ENCODE measurements at regions not wholly inside any gene's neighbourhood (a gene's known extent, or its start where the extent isn't known, plus 50 kb on each side); places are given as distances from the start of the nearest gene placed in this dataset.
"Not testable (repeated sequence)": the region's sequence is repeated elsewhere in the genome, so short reads cannot be mapped to it uniquely, and the experiment has no call there.

DNA sequence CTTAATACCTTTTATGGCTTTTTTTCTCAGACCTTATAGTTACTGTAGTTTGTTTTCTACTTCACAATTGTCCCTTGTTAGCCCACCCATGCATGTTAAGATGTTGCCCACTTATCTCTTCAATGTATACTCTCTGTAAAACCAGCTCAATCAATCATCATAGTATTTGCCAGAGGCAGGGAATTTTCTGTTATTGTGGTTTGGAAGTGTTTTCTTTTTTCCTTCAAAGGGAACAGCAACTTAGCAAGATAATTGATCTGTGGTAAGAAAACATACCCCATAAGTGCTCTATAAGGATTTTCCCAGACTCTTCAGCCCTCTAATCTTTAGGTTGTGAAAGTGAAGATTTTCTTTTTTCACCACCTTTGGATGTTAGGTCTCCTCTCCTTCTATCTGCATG is 76.7 kb upstream of the SYT9 start:
- no peaks in the 10 kb centered on the region for H3K9me3 ChIP-seq (ENCODE audit: low read depth, low read length)
- TF ChIP-seq, protein P1, sequence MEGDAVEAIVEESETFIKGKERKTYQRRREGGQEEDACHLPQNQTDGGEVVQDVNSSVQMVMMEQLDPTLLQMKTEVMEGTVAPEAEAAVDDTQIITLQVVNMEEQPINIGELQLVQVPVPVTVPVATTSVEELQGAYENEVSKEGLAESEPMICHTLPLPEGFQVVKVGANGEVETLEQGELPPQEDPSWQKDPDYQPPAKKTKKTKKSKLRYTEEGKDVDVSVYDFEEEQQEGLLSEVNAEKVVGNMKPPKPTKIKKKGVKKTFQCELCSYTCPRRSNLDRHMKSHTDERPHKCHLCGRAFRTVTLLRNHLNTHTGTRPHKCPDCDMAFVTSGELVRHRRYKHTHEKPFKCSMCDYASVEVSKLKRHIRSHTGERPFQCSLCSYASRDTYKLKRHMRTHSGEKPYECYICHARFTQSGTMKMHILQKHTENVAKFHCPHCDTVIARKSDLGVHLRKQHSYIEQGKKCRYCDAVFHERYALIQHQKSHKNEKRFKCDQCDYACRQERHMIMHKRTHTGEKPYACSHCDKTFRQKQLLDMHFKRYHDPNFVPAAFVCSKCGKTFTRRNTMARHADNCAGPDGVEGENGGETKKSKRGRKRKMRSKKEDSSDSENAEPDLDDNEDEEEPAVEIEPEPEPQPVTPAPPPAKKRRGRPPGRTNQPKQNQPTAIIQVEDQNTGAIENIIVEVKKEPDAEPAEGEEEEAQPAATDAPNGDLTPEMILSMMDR (IDR thresholded peaks at IDR 0.05; ENCODE audit: extremely low read depth, low read depth, low read length) = no peak
- no peak overlapping the region for H3K4me3 ChIP-seq (ENCODE audit: insufficient read depth, low read length)
- no peak overlapping the region for H3K4me2 ChIP-seq (ENCODE audit: insufficient read depth, low read length)
- H3K79me2 ChIP-seq (ENCODE audit: insufficient read depth, low read length) = no peaks in the 10 kb centered on the region
- no peaks in the 10 kb centered on the region for H4K20me1 ChIP-seq (ENCODE audit: insufficient read depth, low read length)
- no peaks in the 10 kb centered on the region for H3K36me3 ChIP-seq (ENCODE audit: insufficient read depth, low read length)
- H3K27me3 ChIP-seq (ENCODE audit: insufficient read depth, low read length) = no peaks in the 10 kb centered on the region
- H2AFZ ChIP-seq (ENCODE audit: low read length) = no peak overlapping the region
- no peaks in the 10 kb centered on the region for H3K4me1 ChIP-seq (ENCODE audit: insufficient read depth, low read length)
- H3K27ac ChIP-seq (ENCODE audit: low read depth, low read length) = no peak overlapping the region
- DNase-seq (ENCODE audit: insufficient read length, low spot score, missing footprints) = no peak

DNA sequence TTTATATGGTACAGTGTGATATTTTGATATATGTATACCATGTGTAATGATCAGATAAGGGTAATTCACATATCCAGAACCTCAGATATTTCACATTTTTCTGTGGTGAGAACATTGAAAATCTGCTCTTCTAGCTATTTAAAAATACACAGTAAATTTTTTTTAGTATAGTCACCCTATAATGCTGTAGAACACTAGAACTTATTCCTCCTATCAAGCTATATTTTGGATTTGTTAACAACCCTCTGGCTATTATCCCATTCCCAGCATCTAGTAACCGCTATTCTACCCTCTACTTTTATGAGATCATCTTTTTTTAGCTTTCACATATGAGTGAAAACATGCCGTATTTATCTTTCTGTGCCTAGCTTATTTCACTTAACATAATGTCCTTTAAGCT is 65.5 kb upstream of the SYT9 start:
- DNase-seq (ENCODE audit: insufficient read length, low spot score, missing footprints) = no peak
- Histone ChIP-seq H3K9me3 (ENCODE audit: low read depth, low read length) (no peaks in the 10 kb centered on the region), H2AFZ (ENCODE audit: low read length) (no peak overlapping the region), H3K36me3 (ENCODE audit: insufficient read depth, low read length) (no peaks in the 10 kb centered on the region), H3K4me2 (ENCODE audit: insufficient read depth, low read length) (no peak overlapping the region), H3K4me3 (ENCODE audit: insufficient read depth, low read length) (no peak overlapping the region), H3K4me1 (ENCODE audit: insufficient read depth, low read length) (no peaks in the 10 kb centered on the region), H3K79me2 (ENCODE audit: insufficient read depth, low read length) (no peaks in the 10 kb centered on the region), H3K27ac (ENCODE audit: low read depth, low read length) (no peak overlapping the region), H3K27me3 (ENCODE audit: insufficient read depth, low read length) (no peaks in the 10 kb centered on the region), H4K20me1 (ENCODE audit: insufficient read depth, low read length) (no peaks in the 10 kb centered on the region)
- TF ChIP-seq, protein P1 (IDR thresholded peaks at IDR 0.05; ENCODE audit: extremely low read depth, low read depth, low read length) = no peak

DNA sequence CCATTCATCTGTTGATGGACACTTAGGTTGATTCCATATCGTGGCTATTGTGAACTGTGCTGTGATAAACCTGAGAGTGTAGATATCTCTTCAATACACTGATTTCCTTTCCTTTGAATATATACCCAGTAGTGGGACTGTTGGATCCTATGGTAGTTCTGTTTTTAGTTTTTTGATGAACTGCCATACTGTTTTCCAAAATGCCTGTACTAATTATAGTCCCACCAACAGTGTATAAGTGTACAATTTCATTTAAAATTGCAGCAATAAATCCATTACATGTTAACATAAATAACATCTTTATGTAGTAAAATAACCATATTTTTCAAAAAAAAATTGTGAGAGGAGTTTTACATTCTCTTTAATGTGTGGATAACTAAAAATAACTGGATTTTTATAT is 65.0 kb upstream of the SYT9 start:
- Histone ChIP-seq H3K36me3 (ENCODE audit: insufficient read depth, low read length) (no peaks in the 10 kb centered on the region), H3K4me3 (ENCODE audit: insufficient read depth, low read length) (no peak overlapping the region), H3K9me3 (ENCODE audit: low read depth, low read length) (no peaks in the 10 kb centered on the region), H3K79me2 (ENCODE audit: insufficient read depth, low read length) (no peaks in the 10 kb centered on the region), H3K4me1 (ENCODE audit: insufficient read depth, low read length) (no peaks in the 10 kb centered on the region), H3K4me2 (ENCODE audit: insufficient read depth, low read length) (no peak overlapping the region), H3K27me3 (ENCODE audit: insufficient read depth, low read length) (no peaks in the 10 kb centered on the region), H2AFZ (ENCODE audit: low read length) (no peak overlapping the region), H4K20me1 (ENCODE audit: insufficient read depth, low read length) (no peaks in the 10 kb centered on the region), H3K27ac (ENCODE audit: low read depth, low read length) (no peak overlapping the region)
- no peak for DNase-seq (ENCODE audit: insufficient read length, low spot score, missing footprints)
- TF ChIP-seq, protein P1 (IDR thresholded peaks at IDR 0.05; ENCODE audit: extremely low read depth, low read depth, low read length) = no peak

DNA sequence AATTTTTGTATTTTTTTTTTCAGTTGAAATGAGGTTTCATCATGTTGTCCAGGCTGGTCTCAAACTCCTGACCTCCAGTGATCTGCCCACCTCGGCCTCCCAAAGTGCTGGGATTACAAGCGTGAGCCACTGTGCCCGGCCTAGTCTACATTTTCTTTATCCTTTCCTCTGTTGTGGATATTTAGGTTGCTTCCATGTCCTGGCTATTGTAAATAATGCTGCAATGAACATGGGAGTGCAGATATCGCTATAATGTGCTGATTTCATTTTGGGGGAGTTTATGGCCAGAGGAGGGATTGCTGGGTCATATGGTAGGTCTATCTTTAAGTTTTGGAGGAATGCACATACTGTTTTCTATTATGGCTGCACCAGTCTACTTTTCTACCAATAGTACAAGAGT is 58.9 kb upstream of the SYT9 start:
- H3K36me3 ChIP-seq (ENCODE audit: insufficient read depth, low read length); H3K27ac ChIP-seq (ENCODE audit: low read depth, low read length); H3K79me2 ChIP-seq (ENCODE audit: insufficient read depth, low read length); H4K20me1 ChIP-seq (ENCODE audit: insufficient read depth, low read length); H3K4me2 ChIP-seq (ENCODE audit: insufficient read depth, low read length); H3K4me3 ChIP-seq (ENCODE audit: insufficient read depth, low read length); H3K9me3 ChIP-seq (ENCODE audit: low read depth, low read length); DNase-seq (ENCODE audit: insufficient read length, low spot score, missing footprints); H2AFZ ChIP-seq (ENCODE audit: low read length); H3K4me1 ChIP-seq (ENCODE audit: insufficient read depth, low read length); H3K27me3 ChIP-seq (ENCODE audit: insufficient read depth, low read length): not testable (repeated sequence)

Measured in osteoblast (primary cell).